22Rv1 (cell line): ENCODE measurements at regions not wholly inside any gene's neighbourhood (a gene's known extent, or its start where the extent isn't known, plus 50 kb on each side); places are given as distances from the start of the nearest gene placed in this dataset.
"Not testable (repeated sequence)": the region's sequence is repeated elsewhere in the genome, so short reads cannot be mapped to it uniquely, and the experiment has no call there.

Experiments
- CTCF ChIP-seq: fragments of 450-650 bp; IDR thresholded peaks from 2 replicates; pipeline ENCODE4 v1.5.1; 2017; ENCODE audit warnings: mild to moderate bottlenecking
- ZFX ChIP-seq: fragments of 450-650 bp; IDR thresholded peaks from 2 replicates; pipeline ENCODE4 v1.6.1; 2017; ENCODE audit warnings: antibody characterized with exemption, borderline replicate concordance

- TF ChIP-seq CTCF, ZFX: not testable (repeated sequence)
Measured at GRCh38 chr22:10775601-10776357, 4752.2 kb upstream of the OR11H1 start.
